A172 (cell line): ENCODE measurements at regions not wholly inside any gene's neighbourhood (a gene's known extent, or its start where the extent isn't known, plus 50 kb on each side); places are given as distances from the start of the nearest gene placed in this dataset.
"Not testable (repeated sequence)": the region's sequence is repeated elsewhere in the genome, so short reads cannot be mapped to it uniquely, and the experiment has no call there.

Source experiments
- DNase-seq: peaks from one replicate; pipeline ENCODE4 v3.0.0-alpha.2; 2015; ENCODE audit warnings: low spot score

DNA sequence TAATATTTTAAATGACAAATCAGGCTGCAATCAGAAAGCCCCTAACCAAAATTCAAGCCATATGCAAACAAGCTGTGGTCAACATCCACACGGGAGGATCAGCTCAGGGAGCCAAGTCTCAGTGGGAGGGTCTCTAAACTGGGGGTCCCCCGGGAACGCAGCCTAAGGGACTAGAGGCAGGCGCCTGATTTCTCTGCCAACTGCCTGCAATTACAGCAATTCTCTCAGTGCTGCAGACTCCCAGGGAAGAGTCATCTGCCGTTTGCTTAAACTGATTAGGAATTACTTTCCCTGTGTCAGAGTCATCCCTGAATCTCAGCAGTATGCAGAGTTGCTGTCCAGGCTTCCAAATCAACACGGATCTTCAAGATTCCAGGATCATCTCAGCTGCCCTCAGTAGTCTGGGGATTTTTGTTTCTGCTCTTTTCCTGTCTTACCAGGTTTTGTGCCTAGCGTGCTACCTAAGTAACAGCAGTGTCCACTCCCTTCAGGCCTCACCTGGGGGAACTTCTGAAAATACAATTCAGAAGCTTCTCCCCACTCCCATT lies 247.8 kb downstream of the RRAGC start:
- DNase-seq = no peak

DNA sequence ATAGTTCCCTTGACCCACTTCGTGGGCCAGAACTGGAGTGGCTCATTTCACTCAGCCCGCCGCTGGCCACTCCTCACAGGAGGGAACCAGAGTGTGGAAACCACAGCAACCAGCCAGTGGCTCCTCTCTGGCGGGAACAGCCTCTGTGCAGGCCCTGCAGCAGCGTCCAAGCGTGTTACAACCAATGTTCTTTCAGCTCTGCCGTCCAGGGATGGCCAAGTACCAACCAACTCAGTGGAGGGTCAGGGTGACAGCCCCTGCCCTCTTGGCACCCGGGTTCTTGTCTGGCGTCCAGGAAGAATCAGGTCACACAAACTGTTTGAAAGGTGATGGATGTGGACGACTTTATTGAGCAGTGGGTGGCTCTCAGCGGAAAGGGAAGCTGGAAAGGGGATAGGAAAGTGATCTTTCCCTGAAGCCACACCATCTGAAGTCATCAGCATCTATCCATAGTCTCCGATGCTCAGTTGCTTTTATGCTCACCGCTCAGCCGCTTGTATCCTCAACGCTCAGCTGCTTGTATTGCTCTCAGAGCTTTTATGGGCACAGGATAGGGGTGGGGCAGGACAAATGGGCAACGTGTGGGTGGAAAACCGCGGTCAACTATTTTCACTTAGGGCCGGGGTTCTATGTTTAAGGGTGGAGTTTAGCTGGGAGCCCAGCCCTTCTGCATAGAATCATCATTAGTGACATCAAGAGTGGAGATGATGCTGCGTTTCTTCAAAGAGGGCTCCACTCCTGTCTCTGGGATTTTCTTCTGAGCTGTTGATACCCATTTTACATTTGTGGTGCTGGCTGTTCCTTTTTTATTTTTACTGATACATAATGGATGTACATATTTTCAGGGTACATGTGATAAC lies 250.2 kb downstream of the RRAGC start:
- DNase-seq = no peak

GRCh38 chr1:38608202-38608864 lies 251.2 kb downstream of the RRAGC start:
- DNase-seq = no peak

- DNase-seq = no peak
Observed at GRCh38 chr1:38607526-38607925, 252.0 kb downstream of the RRAGC start.

DNA sequence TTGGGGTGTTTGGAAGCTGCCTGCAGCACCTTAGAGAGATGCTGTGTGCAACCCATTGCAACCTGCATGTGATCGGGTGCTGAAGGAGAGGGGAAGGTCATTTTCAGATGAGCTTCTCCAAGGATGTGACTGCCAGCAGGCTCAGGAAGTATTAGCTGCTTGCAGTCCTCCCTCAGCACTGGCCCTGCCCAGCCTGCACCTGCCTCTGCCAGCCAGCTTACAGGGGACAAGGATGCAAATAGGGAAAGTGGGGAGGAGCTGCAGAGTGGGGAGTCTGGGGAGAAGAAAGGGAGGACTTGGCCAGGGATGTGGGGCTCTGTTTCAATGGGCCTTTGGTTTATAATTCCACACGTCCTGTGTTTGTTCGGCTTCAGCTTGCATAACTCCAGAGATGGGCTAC lies 254.5 kb downstream of the RRAGC start:
- no peak for DNase-seq

GRCh38 chr1:38603907-38604306 lies 255.7 kb downstream of the RRAGC start:
- no peak for DNase-seq

DNA sequence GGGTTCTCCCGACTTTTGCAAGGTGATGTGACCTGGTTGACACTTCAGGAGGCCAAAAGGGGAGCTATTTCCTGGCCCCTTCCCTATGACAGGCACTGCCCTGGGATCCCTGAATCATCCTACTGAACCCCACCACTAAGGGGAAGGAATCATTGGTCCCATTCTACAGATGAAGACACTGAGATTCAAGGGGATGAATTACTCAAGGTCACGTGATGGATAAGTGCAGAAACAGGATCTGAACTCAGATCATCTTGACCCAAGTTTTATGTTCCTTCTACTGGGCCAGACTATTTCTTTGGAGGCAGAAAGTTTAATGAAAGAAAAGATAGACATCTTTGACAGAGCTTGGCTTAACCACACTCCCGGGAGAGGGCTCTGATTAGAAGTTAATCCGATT lies 258.7 kb downstream of the RRAGC start:
- DNase-seq = no peak

- DNase-seq = no peak
Observed at GRCh38 chr1:38600286-38600685, 259.3 kb downstream of the RRAGC start.

GRCh38 chr1:38598118-38598517 lies 261.5 kb downstream of the RRAGC start:
- no peak for DNase-seq

- peak; percentile 1 for DNase-seq
Observed at GRCh38 chr1:38589036-38589435, 270.5 kb downstream of the RRAGC start.

- DNase-seq = no peak
Observed at GRCh38 chr1:38587766-38588165, 271.8 kb downstream of the RRAGC start.

DNA sequence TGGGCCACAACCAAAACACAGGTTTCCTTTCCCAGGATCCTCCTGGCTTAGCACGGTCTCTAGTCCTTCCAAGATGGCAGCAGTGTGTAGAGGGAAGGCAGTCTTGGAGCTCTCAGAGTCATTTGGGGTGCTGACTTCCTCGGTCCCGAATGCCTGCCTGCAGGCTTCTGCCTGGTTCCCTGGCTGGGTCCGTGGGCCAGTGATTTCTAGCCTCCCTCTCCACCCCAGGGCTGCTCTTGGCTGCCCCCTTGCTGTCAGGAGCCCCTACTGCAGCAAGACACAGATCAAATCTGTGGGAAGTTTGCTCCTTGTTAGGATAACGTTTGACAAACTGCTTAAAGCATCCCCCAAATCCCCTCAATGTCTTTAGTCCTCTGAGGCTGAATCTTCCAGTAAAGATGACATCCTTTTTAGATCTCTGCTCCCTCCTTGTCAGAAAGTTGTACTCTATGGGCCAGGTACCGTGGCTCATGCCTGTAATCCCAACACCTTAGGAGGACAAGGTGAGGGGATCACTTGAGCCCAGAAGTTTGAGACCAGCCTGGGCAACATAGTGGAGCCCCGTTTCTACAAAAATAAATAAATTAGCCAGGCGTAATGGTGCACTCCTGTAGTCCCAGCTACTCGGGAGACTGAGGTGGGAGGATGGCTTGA lies 272.5 kb downstream of the RRAGC start:
- DNase-seq = peak; percentile 2

DNA sequence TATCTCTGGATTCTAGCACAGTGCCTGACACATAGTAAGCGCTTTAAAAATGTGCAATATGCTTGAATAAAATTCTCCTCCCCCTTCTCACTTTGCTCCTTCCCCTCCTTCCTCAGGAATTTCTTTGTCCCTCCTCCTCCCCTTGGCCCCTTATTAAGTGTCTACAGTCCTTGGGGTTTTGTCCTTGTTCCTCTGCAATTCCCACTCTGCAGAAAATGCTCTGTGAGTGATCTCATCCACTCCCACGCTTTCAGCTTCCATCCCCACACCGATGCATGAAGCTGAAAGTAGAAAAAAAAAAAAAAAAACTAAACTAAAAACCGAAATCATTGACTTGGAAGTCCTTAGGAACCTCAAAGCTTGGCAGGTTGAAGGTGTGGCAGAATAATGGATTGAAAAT lies 273.6 kb downstream of the RRAGC start:
- no peak for DNase-seq

DNA sequence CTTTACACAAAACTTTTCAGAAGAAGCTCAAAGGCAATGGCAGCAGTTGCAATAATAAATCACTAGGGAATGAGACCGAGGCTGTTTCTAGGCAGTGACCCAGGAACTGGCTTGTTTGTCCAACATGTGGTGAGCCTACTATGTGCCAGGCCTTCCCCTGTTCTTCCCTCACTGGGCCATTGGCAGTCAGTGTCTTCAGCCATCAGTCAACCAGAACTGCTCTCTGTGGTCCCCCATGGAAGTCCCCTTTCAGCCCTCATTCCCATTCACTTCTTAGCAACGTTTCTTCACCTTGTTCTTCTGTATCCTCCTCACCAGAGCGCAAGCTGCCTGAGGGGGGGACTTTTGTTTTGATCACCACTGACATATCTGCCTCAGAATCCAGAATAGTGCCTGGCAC lies 274.1 kb downstream of the RRAGC start:
- DNase-seq = no peak

DNA sequence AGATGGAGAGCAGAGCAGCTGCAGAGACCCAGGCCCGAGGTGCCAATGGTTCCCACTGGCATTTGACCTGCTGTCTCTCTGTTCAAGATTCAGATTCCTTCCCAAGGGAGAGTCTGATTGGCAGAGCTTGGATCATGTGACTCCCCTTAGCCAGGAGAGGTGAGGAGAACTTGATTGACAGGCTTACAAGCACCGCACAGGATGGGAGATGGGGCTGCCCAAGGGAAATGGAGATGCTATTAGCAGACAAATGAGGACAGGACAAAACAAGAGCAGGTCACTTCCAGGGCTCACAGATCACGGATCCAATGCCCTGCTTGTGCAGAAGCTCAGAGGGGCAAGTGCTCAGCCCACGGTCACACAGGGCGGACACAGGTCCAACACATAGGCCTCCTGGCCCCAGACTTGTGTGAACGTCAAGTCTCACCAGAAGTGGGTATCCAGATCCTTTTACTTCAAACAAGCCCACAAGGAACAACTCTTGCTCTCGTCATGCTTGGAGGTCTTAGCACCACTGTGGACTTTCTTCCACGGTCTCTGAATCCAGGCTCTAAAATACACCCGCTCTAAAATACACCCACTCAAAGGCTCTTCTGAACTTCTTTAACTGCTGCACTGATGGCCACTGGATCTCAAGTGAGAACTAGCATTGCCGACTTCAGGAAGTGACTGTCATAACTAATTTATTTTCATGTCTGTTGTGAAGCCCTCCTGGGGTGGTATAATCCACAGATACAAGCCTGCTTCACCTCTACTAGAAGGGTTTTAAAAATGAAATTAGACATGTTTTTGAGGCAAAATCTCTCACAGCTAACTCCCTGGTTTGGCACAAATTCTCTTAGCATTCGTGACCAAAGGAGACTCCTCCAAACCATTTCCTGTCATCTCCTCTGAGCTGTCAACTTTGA lies 274.9 kb downstream of the RRAGC start:
- DNase-seq = no peak

DNA sequence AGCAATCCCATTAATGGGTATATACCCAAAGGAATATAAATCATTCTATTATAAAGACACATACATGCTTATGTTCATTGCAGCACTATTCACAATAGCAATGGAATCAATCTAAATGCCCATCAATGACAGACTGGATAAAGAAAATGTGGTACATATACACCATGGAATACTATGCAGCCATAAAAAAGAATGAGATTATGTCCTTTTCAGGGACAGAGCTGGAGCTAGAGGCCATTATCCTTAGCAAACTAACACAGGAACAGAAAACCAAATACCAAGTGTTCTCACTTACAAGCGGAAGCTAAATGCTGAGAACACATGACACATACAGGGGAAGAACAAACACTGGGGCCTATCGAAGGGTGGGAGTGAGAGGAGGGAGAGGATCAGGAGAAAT lies 276.3 kb downstream of the RRAGC start:
- DNase-seq = not testable (repeated sequence)

DNA sequence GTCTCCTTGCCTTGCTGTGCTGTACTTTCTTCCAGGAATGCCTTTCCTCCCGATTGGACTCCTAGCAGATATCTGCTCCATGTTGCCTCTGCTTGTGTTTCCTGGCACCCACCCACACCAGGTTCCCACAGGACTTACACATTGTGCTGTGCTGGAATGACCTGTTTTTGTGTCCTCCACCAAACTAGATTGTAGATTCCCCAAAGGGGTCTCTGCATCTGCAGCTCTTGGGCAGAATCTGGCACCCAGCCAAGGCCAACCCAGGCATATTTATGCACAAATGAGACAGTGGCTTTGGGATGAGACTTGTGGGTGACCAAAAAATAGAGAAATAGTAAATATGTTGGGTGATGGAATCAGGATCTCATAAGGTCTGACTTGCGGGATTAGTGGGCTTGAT lies 278.2 kb downstream of the RRAGC start:
- DNase-seq = no peak

DNA sequence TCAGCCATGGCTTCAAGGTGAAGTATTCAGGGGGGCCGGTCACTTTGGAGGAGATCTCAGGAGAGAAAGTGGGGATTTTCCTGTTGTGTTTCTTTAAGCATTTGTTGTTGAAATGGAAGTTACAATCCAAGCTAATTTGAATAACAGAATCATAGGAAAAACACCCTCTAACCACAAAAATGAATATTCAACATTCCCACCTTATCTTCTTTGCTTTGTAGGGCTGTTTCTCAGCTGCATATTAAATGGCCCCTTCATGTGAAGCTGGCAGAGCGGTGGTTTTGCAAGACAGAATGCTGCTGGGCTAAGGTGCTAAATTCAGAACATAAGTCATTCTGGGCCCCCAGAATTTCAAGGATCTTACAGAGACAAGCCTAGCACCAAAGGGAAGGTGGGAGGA lies 279.0 kb downstream of the RRAGC start:
- no peak for DNase-seq

GRCh38 chr1:38579056-38579455 lies 280.5 kb downstream of the RRAGC start:
- no peak for DNase-seq

DNA sequence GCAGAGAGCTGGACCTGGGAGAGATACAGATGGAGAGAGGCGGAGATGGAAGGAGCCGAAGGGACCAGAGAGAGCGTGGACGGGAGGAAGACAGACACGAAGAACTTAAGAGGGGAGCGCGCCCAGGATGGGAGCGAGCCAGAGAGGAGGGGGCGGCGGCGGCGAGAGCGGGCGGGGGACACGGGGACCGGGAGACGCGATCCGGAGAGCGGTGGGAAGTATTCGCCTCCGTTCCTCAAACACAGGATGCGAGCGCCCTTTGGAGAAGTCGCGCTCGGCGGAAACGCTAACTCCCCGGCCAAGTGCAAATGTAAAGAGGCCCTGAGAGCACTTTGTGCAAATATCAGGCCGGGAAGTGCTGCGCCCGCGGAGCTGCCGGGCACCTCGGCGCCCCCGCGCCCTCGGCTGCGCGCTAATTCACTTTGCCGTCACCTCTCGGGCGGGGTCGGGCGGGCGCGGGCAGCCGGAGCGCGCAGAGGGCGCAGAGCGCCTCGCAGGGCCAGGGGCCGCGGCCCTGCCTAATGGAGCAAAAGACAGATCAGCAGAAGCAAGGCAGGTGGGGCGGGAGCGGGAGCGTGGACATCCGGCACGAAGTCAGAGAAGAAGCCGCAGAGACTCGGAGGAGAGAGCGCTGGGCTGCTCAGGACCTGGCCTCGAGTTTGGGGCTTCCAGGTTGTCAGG lies 281.2 kb downstream of the RRAGC start:
- DNase-seq = no peak

DNA sequence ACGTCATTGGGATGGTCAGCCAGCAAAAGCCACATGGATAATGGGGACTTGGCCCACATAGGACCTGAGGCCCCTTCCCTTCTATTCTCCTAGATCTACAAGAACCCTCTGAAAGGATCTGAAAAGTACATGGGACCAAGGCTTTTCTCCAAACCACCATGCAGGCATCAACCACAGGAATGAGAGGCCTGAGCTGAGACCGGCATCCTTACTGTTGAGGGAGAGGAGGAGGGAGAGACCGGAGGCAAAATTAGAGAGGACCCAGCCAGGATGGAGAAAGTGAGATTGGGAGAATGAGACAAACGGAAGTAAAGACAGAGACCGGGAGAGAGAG lies 281.7 kb downstream of the RRAGC start:
- DNase-seq = no peak
